CD14-positive monocyte (primary cell): ENCODE measurements at regions not wholly inside any gene's neighbourhood (a gene's known extent, or its start where the extent isn't known, plus 50 kb on each side); places are given as distances from the start of the nearest gene placed in this dataset.

Experiments used
- DNase-seq, 3 donors: peaks; one replicate each; pipeline ENCODE4 v3.0.0-alpha.2; 2011 to 2022
- H2AFZ ChIP-seq: 2 replicates; pipeline ENCODE4 v1.6.0; 2012; ENCODE audit warnings: mild to moderate bottlenecking, low read depth, low read length, inconsistent platforms; ENCODE audit not compliant: insufficient read depth, poor library complexity, severe bottlenecking
- H3K27ac ChIP-seq, 2 donors: 1 replicate in 1 of 2; 2 replicates in 1 of 2; pipeline ENCODE4 v1.5.1; 2012 to 2013; ENCODE audit warnings: low read length in 2 of 2, control low read depth in 1 of 2, inconsistent platforms in 1 of 2, low read depth in 1 of 2, mild to moderate bottlenecking in 1 of 2
- H3K27me3 ChIP-seq, 2 donors: one replicate each; pipeline versions ENCODE4 v1.6.0 to v1.6.1; 2011 to 2013; ENCODE audit warnings: low read length in 2 of 2; ENCODE audit not compliant: control insufficient read depth in 2 of 2, insufficient read depth in 2 of 2
- H3K36me3 ChIP-seq, 2 donors: replicated peaks in 1 of 2; 1 replicate in 1 of 2; 2 replicates in 1 of 2; pipeline versions ENCODE4 v1.5.1 to v1.6.1; 2012 to 2013; ENCODE audit warnings: low read length in 2 of 2, control low read depth in 1 of 2, inconsistent platforms in 1 of 2, mild to moderate bottlenecking in 1 of 2; ENCODE audit not compliant: insufficient read depth in 2 of 2, control insufficient read depth in 1 of 2
- H3K4me1 ChIP-seq, 2 donors: 1 replicate in 1 of 2; 2 replicates in 1 of 2; pipeline versions ENCODE4 v1.5.1 to v1.6.1; 2012 to 2013; ENCODE audit warnings: low read length in 2 of 2, control low read depth in 1 of 2, inconsistent platforms in 1 of 2, mild to moderate bottlenecking in 1 of 2, moderate library complexity in 1 of 2; ENCODE audit not compliant: insufficient read depth in 2 of 2, control insufficient read depth in 1 of 2
- H3K4me2 ChIP-seq: replicated peaks from 2 replicates; pipeline ENCODE3; 2012; ENCODE audit warnings: low read length, moderate library complexity, mild to moderate bottlenecking; ENCODE audit not compliant: poor library complexity, severe bottlenecking; ENCODE audit errors: extremely low read depth
- H3K4me3 ChIP-seq, 3 experiments: fragments of 200-600 bp in 1 of 3; sonication (generic) in 1 of 3; replicated peaks in 1 of 3; 1 replicate in 2 of 3; 2 replicates in 1 of 3; pipeline ENCODE4 v1.5.1; 2011 to 2013; ENCODE audit warnings: low read length in 3 of 3, mild to moderate bottlenecking in 3 of 3, control low read depth in 2 of 3, low read depth in 2 of 3, inconsistent platforms in 1 of 3, moderate library complexity in 1 of 3
- H3K79me2 ChIP-seq: 2 replicates; pipeline ENCODE4 v1.6.0; 2012; ENCODE audit warnings: mild to moderate bottlenecking, control low read depth, inconsistent platforms, low read length, moderate library complexity; ENCODE audit not compliant: insufficient read depth
- H3K9ac ChIP-seq: 2 replicates; pipeline ENCODE4 v1.6.0; 2017; ENCODE audit warnings: low read length, mild to moderate bottlenecking; ENCODE audit not compliant: insufficient read depth, poor library complexity, severe bottlenecking
- H3K9me3 ChIP-seq, 2 donors: replicated peaks in 1 of 2; 1 replicate in 1 of 2; 2 replicates in 1 of 2; pipeline versions ENCODE4 v1.5.1 to v1.6.1; 2012 to 2013; ENCODE audit warnings: low read length in 2 of 2, control low read depth in 1 of 2; ENCODE audit not compliant: control insufficient read depth in 1 of 2, insufficient read depth in 1 of 2
- H4K20me1 ChIP-seq: 2 replicates; pipeline ENCODE4 v1.6.0; 2012; ENCODE audit warnings: mild to moderate bottlenecking, low read length, control low read depth, moderate library complexity; ENCODE audit not compliant: insufficient read depth
- H3K27ac Mint-ChIP-seq, 7 donors: one replicate each; pipeline ENCODE4 v1.8.0; 2020; ENCODE audit warnings: mild to moderate bottlenecking in 7 of 7, mixed read lengths in 7 of 7, moderate library complexity in 6 of 7, inconsistent platforms in 2 of 7
- H3K27me3 Mint-ChIP-seq, 3 donors: one replicate each; pipeline ENCODE4 v1.8.0; 2021 to 2022; ENCODE audit warnings: low read depth in 3 of 3, mild to moderate bottlenecking in 3 of 3, mixed read lengths in 3 of 3, moderate library complexity in 3 of 3, inconsistent platforms in 1 of 3
- H3K36me3 Mint-ChIP-seq, 2 donors: one replicate each; pipeline ENCODE4 v1.8.0; 2020; ENCODE audit warnings: mixed read lengths in 2 of 2, inconsistent platforms in 1 of 2, mild to moderate bottlenecking in 1 of 2
- H3K4me1 Mint-ChIP-seq: one replicate; pipeline ENCODE4 v1.8.0; 2020; ENCODE audit warnings: mild to moderate bottlenecking, mixed read lengths
- H3K4me3 Mint-ChIP-seq, 2 donors: one replicate each; pipeline ENCODE4 v1.8.0; 2020; ENCODE audit warnings: mild to moderate bottlenecking in 2 of 2, mixed read lengths in 2 of 2, moderate library complexity in 1 of 2
- H3K9me3 Mint-ChIP-seq, 7 donors: one replicate each; pipeline ENCODE4 v1.8.0; 2020 to 2022; ENCODE audit warnings: mixed read lengths in 7 of 7, mild to moderate bottlenecking in 6 of 7, moderate library complexity in 6 of 7, inconsistent platforms in 2 of 7
- WGBS: methylation state at CpG from one replicate; pipeline ENCODE4 v1.1.5; 2013; ENCODE audit warnings: missing lambda C conversion rate; ENCODE audit not compliant: insufficient coverage; 5-methylcytosine and 5-hydroxymethylcytosine counted together
- intact Hi-C, 2 donors: fragments of 100-400 bp; cut with micrococcal nuclease; formaldehyde crosslinking; loops; one replicate each; pipeline versions ENCODE4 v1.15.0 to v1.15.1; 2023
- TF ChIP-seq, protein P1 (sequence below): fragments of 200-600 bp; IDR thresholded peaks from one replicate; pipeline ENCODE4 v1.8.0; 2022; ENCODE audit warnings: antibody characterized with exemption, mild to moderate bottlenecking

DNA sequence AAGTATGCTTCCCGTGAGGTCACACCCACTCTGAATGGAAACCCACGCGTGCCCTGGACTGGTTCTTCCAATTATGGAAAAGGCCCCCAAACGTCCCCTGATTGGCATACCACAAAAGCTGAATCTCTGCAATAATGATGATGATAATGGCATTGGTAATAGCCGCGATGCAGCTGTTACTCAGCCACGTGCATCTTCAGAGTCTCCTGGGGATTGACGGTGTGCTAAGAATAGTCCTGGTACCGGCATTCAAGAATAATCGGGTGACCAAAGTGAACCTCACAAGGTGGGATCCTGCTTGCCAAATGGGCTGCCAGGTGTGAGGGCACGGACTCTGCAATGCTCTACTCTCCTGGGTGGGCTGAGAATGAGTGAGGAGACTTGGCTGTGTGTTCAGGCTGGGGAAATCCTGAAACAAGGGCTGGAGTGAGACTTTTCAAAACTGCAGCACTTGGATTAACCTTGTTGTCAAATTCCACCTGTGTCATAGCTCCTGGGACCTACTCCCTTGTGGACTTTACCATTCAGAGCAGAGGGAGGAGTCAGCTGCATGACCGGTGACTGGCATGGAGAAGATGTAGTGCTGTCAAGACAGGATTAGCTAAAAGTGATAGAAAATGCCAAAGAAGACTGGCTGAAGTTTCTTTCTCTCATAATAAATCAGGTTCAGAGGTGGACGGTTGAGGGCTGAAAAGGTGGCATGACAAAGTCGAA is 615.4 kb downstream of the MID1IP1 start:
- H3K4me3 Mint-ChIP-seq, result no peak overlapping the region
- Histone ChIP-seq H3K4me1 (no peaks in the 10 kb centered on the region), H3K9me3 (no peaks in the 10 kb centered on the region), H3K27me3 (no peaks in the 10 kb centered on the region), H2AFZ (no peak overlapping the region), H3K4me2 (no peak overlapping the region), H3K4me3 (no peak overlapping the region), H4K20me1 (no peaks in the 10 kb centered on the region), H3K27ac (no peak overlapping the region), H3K36me3 (no peaks in the 10 kb centered on the region), H3K9ac (no peak overlapping the region), H3K79me2 (no peaks in the 10 kb centered on the region)
- peaks cover 0 to 4% (median under 1%) of the 10 kb centered on the region in 3 donors for H3K27me3 Mint-ChIP-seq
- TF ChIP-seq, protein P1, sequence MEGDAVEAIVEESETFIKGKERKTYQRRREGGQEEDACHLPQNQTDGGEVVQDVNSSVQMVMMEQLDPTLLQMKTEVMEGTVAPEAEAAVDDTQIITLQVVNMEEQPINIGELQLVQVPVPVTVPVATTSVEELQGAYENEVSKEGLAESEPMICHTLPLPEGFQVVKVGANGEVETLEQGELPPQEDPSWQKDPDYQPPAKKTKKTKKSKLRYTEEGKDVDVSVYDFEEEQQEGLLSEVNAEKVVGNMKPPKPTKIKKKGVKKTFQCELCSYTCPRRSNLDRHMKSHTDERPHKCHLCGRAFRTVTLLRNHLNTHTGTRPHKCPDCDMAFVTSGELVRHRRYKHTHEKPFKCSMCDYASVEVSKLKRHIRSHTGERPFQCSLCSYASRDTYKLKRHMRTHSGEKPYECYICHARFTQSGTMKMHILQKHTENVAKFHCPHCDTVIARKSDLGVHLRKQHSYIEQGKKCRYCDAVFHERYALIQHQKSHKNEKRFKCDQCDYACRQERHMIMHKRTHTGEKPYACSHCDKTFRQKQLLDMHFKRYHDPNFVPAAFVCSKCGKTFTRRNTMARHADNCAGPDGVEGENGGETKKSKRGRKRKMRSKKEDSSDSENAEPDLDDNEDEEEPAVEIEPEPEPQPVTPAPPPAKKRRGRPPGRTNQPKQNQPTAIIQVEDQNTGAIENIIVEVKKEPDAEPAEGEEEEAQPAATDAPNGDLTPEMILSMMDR, result no peak
- intact Hi-C loops, result no loop called here
- peaks cover 2% of the 10 kb centered on the region for H3K4me1 Mint-ChIP-seq
- no peak overlapping the region for H3K27ac Mint-ChIP-seq
- WGBS, result 92% methylated on average over 6 of the region's 14 CpGs
- H3K9me3 Mint-ChIP-seq, result peaks cover 0 to 2% (median under 1%) of the 10 kb centered on the region in 7 donors
- DNase-seq, result no peak
- no peaks in the 10 kb centered on the region for H3K36me3 Mint-ChIP-seq

DNA sequence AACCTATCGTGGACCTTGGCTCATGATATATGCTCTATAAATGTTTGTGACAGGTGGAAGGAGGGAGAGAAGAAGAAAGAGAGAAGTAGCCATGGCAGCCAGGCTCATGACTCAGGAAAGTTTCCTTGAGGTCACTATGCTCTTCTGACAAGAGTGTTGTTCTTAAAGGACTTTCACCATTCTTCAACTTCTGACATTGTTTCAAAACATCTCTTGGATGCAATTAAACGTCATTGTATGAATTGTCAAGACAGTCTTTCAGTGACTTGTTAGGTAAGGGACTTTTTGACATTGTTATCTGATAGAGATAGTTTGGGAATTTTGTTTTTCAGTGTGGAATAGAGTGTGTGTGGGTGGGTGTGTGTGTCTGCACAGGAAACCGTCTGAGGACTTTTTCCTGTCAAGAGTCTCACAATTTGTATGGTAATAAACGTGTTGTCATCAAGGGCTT is 617.0 kb downstream of the MID1IP1 start:
- peak overlapping the region in 1 of 7 donors; percentile 82 for H3K27ac Mint-ChIP-seq
- peaks cover 0 to 4% (median 2%) of the 10 kb centered on the region in 3 donors for H3K27me3 Mint-ChIP-seq
- Histone ChIP-seq H4K20me1 (no peaks in the 10 kb centered on the region), H3K4me2 (no peak overlapping the region), H3K36me3 (no peaks in the 10 kb centered on the region), H3K4me3 (no peak overlapping the region), H3K4me1 (no peaks in the 10 kb centered on the region), H3K9ac (no peak overlapping the region), H3K9me3 (no peaks in the 10 kb centered on the region), H2AFZ (no peak overlapping the region), H3K27me3 (no peaks in the 10 kb centered on the region), H3K79me2 (no peaks in the 10 kb centered on the region), H3K27ac (no peak overlapping the region)
- TF ChIP-seq, protein P1, result no peak
- peaks cover 0 to 2% (median 2%) of the 10 kb centered on the region in 7 donors for H3K9me3 Mint-ChIP-seq
- peak in 1 of 3 donors; percentile 55 for DNase-seq
- 11% methylated on average over 1 of the region's 4 CpGs for WGBS
- H3K36me3 Mint-ChIP-seq, result no peaks in the 10 kb centered on the region
- H3K4me1 Mint-ChIP-seq, result peaks cover 2% of the 10 kb centered on the region
- intact Hi-C loops, result no loop called here
- H3K4me3 Mint-ChIP-seq, result no peak overlapping the region
